ENCODE measurements at regions not wholly inside any gene's neighbourhood (a gene's known extent, or its start where the extent isn't known, plus 50 kb on each side); places are given as distances from the start of the nearest gene placed in this dataset.

GRCh38 chr13:24564881-24565280, 52.3 kb upstream of the PARP4 start:
- TF ChIP-seq MAX (IDR thresholded peaks at IDR 0.05; ENCODE audit: insufficient read depth, insufficient read length) (no peak), CTCF (IDR thresholded peaks at IDR 0.05; ENCODE audit: extremely low read depth in 1 of 2, insufficient read depth in 1 of 2, low read depth in 1 of 2, low read length in 2 of 2) (no peak), FOS (IDR thresholded peaks at IDR 0.05; ENCODE audit: borderline replicate concordance, insufficient read depth, low read length) (no peak), MYC (IDR thresholded peaks at IDR 0.05; ENCODE audit: low read depth, low read length) (no peak), POLR2AphosphoS5 (IDR thresholded peaks at IDR 0.05; ENCODE audit: insufficient read depth, low read depth, low read length) (no peak), EZH2 (IDR thresholded peaks at IDR 0.05; ENCODE audit: borderline replicate concordance, low read depth, low read length, severe bottlenecking) (no peak), POLR2A (IDR thresholded peaks at IDR 0.05; ENCODE audit: low read depth, low read length) (no peak)

Data from endothelial cell of umbilical vein (primary cell).